GM18907 (cell line): ENCODE measurements at regions not wholly inside any gene's neighbourhood (a gene's known extent, or its start where the extent isn't known, plus 50 kb on each side); places are given as distances from the start of the nearest gene placed in this dataset.

Experiments
- ATAC-seq: cut with Tn5 transposase; IDR thresholded peaks from one replicate; pipeline ENCODE4 v1.9.1; 2021; ENCODE audit warnings: mild to moderate bottlenecking, moderate library complexity; ENCODE audit not compliant: unreplicated experiment

GRCh38 chr1:62917314-62917713, 133.4 kb downstream of the ATG4C start:
- no peak for ATAC-seq

GRCh38 chr1:62917805-62918204, 133.9 kb downstream of the ATG4C start:
- no peak for ATAC-seq

GRCh38 chr1:62918700-62919099, 134.8 kb downstream of the ATG4C start:
- no peak for ATAC-seq

DNA sequence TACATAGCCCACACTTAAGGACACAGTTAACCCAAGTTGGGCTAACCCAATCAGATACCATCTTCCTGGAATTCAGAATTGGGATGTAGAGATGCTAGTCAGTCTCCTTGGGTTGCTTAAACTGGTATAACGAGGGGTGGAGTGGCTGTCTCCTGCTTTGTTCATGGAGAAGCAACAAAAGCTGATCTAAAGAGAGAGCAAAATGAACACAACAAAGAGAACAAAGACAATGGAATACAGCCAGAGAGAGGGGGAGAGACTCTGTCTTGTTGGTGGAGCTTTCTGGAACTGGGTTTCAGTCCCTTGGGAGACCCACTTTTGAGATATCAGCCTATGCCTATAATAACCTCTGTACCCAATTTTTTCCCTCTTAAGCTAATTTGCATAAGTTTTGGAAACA, 138.1 kb downstream of the ATG4C start:
- no peak for ATAC-seq

DNA sequence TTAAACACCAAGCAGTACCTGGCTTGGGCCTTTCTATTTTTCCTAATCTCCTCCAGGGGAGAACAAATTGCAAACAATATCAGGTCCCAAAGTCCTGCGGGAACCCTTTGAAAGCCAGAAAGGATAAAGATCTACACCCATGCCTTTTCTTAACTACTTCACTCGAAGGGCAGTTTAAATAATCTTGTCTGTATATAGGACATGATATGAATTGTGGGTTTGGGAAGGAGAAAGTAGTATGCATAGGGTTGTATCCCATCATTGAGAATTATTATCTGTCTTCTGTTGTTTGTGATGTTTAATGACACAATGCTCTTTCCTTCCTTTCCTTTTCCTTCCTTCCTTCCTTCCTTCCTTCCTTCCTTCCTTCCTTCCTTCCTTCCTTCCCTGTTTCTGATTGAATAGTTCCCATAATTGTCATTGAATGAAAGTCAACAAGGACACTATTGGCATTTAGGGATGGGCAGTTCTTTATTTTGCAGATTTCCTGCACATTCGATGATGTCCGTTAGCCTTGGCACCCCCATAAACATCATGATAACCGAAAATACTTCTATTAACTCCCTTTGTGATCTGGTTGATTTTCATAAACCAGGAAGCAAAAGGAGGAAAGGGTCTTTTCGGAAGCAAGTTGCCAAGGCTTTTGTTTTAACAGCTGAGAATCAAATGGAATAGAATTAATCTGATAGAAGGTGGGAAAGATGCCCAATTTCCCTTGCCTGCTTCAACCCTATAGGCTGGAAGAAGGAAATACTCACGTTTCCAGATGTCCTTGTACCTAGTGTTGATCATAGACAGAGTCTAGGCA, 141.3 kb downstream of the ATG4C start:
- no peak for ATAC-seq

GRCh38 chr1:62926681-62927252, 142.8 kb downstream of the ATG4C start:
- no peak for ATAC-seq

- ATAC-seq = no peak
Measured at GRCh38 chr1:62928885-62929284, 145.0 kb downstream of the ATG4C start.

- ATAC-seq = no peak
Measured at GRCh38 chr1:62937634-62938296, 153.8 kb downstream of the ATG4C start.

- no peak for ATAC-seq
Measured at GRCh38 chr1:62941780-62942179, 157.8 kb downstream of the ATG4C start.

- no peak for ATAC-seq
Measured at GRCh38 chr1:62946511-62946910, 162.6 kb downstream of the ATG4C start.

DNA sequence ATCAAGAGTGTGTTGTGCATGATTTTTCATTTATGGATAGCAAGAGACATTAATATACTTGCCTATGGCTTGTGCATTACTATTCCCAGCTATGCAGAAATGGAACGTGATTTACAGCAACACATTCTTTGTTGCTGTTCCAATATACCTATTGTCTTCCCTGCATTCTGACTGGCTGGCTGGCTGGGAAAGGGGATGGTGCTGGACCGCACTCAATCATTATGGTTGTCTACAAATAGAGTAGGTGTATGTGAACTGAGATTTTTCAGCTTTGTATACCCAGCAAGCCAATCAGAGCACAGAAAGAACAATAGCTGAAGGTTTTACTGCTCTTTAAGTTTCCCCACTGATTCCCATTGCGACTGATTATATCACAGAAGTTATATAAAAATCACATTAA, 167.5 kb downstream of the ATG4C start:
- ATAC-seq = no peak

- ATAC-seq = no peak
Measured at GRCh38 chr1:62952596-62952995, 168.7 kb downstream of the ATG4C start.

- ATAC-seq = no peak
Measured at GRCh38 chr1:62953633-62954032, 169.7 kb downstream of the ATG4C start.

- no peak for ATAC-seq
Measured at GRCh38 chr1:62954758-62955157, 170.8 kb downstream of the ATG4C start.

- no peak for ATAC-seq
Measured at GRCh38 chr1:62955666-62956065, 171.7 kb downstream of the ATG4C start.

- ATAC-seq = no peak
Measured at GRCh38 chr1:62962014-62962812, 178.3 kb downstream of the ATG4C start.

DNA sequence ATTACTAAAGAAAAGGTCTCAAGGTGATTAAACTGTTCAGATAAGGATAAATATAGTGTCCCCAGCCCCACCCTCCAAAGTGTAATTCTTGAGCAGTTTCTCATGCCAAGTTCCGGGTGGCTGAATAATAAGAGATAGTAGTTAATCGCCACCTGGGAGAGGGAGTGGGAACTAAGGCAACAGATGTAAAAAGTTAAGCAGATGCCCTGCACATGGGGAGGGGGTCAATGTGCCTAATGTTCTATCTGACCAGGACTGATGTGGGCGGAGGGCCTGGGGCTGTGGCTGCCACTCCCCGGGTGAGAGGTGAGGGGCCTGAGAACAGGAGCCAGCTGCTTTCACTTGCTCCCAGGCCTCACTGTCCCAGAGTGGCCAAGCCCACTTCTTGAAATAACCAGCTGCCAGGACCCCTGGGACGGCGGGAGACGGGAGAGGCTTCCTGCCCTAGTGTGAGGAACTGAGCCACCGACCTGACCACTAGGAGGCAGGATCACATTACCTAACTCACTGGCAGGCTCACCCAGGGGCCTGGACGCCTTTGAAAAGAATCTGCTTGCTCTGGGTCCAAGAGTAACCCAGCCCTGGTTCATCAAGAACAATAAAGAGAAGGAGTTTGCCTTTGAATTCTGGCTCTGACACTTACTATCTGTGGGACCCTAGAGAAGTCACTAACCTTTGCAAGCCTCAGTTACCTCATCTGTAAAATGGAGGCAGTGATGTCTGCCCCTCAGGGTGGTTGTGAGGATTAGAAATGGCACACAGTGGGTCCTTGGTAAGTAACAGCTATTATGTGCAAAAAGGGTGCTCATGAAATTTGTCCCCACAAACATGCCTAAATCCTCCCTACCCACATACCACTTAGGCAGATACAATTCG, 179.2 kb downstream of the ATG4C start:
- ATAC-seq = peak; percentile 48

DNA sequence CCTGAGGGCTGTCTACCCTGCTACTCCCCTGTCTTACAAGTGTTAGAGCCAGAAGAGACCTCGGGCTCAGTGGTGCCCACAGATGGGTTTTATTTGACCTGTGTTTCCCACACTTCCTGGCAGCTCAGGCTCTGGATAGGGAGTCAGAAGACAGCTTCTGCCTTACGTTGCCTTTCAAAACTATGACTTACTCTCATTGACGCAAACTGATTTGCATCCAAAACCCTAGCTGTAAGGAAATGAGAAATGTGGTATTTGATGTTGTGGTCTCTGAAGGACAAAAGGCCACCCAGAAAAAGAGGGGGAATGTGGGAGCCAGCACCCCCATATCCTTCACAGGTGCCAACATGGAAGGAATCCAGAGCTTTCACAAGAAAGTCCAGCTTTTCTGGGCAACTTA, 180.2 kb downstream of the ATG4C start:
- ATAC-seq = no peak

GRCh38 chr1:62967031-62967430, 183.1 kb downstream of the ATG4C start:
- ATAC-seq = no peak

DNA sequence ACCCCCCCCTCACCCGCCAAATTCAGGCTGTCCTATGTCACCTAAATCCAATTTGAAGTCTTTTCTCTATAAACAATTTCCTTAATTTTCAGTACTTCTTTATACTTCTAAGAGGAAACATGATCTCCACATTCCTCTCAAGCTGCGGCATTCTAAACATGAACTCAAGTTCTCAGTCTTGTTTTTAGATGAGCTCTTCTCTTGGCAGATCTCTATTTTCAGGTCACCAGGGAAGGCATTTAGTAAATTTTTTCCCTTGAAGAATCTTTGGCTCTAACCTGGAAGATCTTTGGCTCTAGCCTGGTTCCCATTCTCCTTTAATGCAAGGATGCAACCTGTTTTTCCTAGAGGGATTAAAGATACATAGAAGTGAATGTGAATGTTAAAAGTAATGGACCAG, 193.4 kb downstream of the ATG4C start:
- no peak for ATAC-seq
